Loucy (cell line): ENCODE measurements at regions not wholly inside any gene's neighbourhood (a gene's known extent, or its start where the extent isn't known, plus 50 kb on each side); places are given as distances from the start of the nearest gene placed in this dataset.

Experiments used
- H2AFZ ChIP-seq: fragments of 200-600 bp; sonication (generic); 2 replicates; pipeline ENCODE4 v1.6.0; 2016; ENCODE audit warnings: antibody characterized with exemption, mild to moderate bottlenecking, low read length, moderate library complexity
- H3F3A ChIP-seq: fragments of 200-600 bp; 2 replicates; pipeline ENCODE4 v1.6.0; 2016; ENCODE audit warnings: antibody characterized with exemption, low read depth, mild to moderate bottlenecking
- H3K27me3 ChIP-seq: fragments of 200-600 bp; sonication (generic); 2 replicates; pipeline ENCODE4 v1.6.1; 2014; ENCODE audit warnings: low read length, mild to moderate bottlenecking; ENCODE audit not compliant: insufficient read depth, poor library complexity, severe bottlenecking
- H3K36me3 ChIP-seq: fragments of 200-600 bp; sonication (generic); 2 replicates; pipeline ENCODE4 v1.6.1; 2016; ENCODE audit warnings: low read length; ENCODE audit not compliant: insufficient read depth
- H3K4me1 ChIP-seq: fragments of 200-600 bp; sonication (generic); 2 replicates; pipeline ENCODE4 v1.5.1; 2014; ENCODE audit warnings: low read length, mild to moderate bottlenecking; ENCODE audit not compliant: insufficient read depth, poor library complexity, severe bottlenecking
- H3K4me2 ChIP-seq: fragments of 200-600 bp; sonication (generic); 2 replicates; pipeline ENCODE4 v1.6.0; 2014; ENCODE audit warnings: antibody characterized with exemption, low read length, low read depth, mild to moderate bottlenecking; ENCODE audit not compliant: poor library complexity, severe bottlenecking
- H3K4me3 ChIP-seq: fragments of 200-600 bp; sonication (generic); 2 replicates; pipeline ENCODE4 v1.5.1; 2014; ENCODE audit warnings: low read length, mild to moderate bottlenecking, mixed read lengths; ENCODE audit not compliant: poor library complexity, severe bottlenecking
- H3K79me2 ChIP-seq: fragments of 200-600 bp; sonication (generic); 2 replicates; pipeline ENCODE4 v1.6.1; 2014; ENCODE audit warnings: low read length; ENCODE audit not compliant: insufficient read depth
- H3K9ac ChIP-seq: fragments of 200-600 bp; sonication (generic); 2 replicates; pipeline ENCODE4 v1.6.0; 2014; ENCODE audit warnings: mild to moderate bottlenecking, low read depth, low read length, moderate library complexity; ENCODE audit not compliant: poor library complexity, severe bottlenecking
- H3K9me2 ChIP-seq: fragments of 200-600 bp; sonication (generic); replicated peaks from 2 replicates; pipeline ENCODE4 v1.6.1; 2016; ENCODE audit warnings: low read depth, low read length, mixed read lengths
- H3K9me3 ChIP-seq: fragments of 200-600 bp; sonication (generic); 2 replicates; pipeline ENCODE4 v1.6.1; 2014; ENCODE audit warnings: mild to moderate bottlenecking, antibody characterized with exemption, low read length, low read depth; ENCODE audit not compliant: insufficient read depth
- H4K20me1 ChIP-seq: fragments of 200-600 bp; sonication (generic); 2 replicates; pipeline ENCODE4 v1.6.0; 2014; ENCODE audit warnings: antibody characterized with exemption, low read length, mild to moderate bottlenecking; ENCODE audit not compliant: insufficient read depth, poor library complexity, severe bottlenecking
- CTCF ChIP-seq: fragments of 200-600 bp; sonication (generic); conservative IDR thresholded peaks from 2 replicates; pipeline ENCODE4 v1.5.1; 2014; ENCODE audit warnings: mild to moderate bottlenecking, antibody characterized with exemption, low read length
- EZH2phosphoT487 ChIP-seq: fragments of 200-600 bp; IDR thresholded peaks from 2 replicates; pipeline ENCODE4 v1.6.1; 2018; ENCODE audit warnings: antibody characterized with exemption, mild to moderate bottlenecking, moderate library complexity, borderline replicate concordance

GRCh38 chr14:35211067-35211466, 81.1 kb upstream of the PSMA6 start:
- no peaks in the 10 kb centered on the region for H4K20me1 ChIP-seq
- H3K79me2 ChIP-seq, result no peaks in the 10 kb centered on the region
- no peak overlapping the region for H3K9ac ChIP-seq
- no peak overlapping the region for H3K4me3 ChIP-seq
- no peaks in the 10 kb centered on the region for H3K27me3 ChIP-seq
- no peak overlapping the region for H2AFZ ChIP-seq
- 0 out of 2 replicates have a peak, but pooled peaks cover 3% of the 10 kb centered on the region for H3K36me3 ChIP-seq
- no peak for TF ChIP-seq CTCF
- no peak for TF ChIP-seq EZH2phosphoT487
- H3K4me1 ChIP-seq, result peaks cover 9% of the 10 kb centered on the region
- no peaks in the 10 kb centered on the region for H3K9me2 ChIP-seq
- no peaks in the 10 kb centered on the region for H3K9me3 ChIP-seq
- H3K4me2 ChIP-seq, result no peak overlapping the region
- H3F3A ChIP-seq, result no peaks in the 10 kb centered on the region

- Histone ChIP-seq H3K9me2 (no peaks in the 10 kb centered on the region), H4K20me1 (no peaks in the 10 kb centered on the region), H3K27me3 (no peaks in the 10 kb centered on the region), H2AFZ (no peak overlapping the region), H3K4me3 (no peak overlapping the region), H3K4me1 (peaks cover 9% of the 10 kb centered on the region), H3K79me2 (no peaks in the 10 kb centered on the region), H3K9ac (no peak overlapping the region), H3F3A (no peaks in the 10 kb centered on the region), H3K36me3 (no peaks in the 10 kb centered on the region), H3K4me2 (no peak overlapping the region), H3K9me3 (no peaks in the 10 kb centered on the region)
- no peak for TF ChIP-seq CTCF
These were observed 79.6 kb upstream of the PSMA6 start for GRCh38 chr14:35212471-35213142.

GRCh38 chr14:35213143-35213788, 78.9 kb upstream of the PSMA6 start:
- Histone ChIP-seq H3K36me3 (no peaks in the 10 kb centered on the region), H3K9ac (no peak overlapping the region), H2AFZ (no peak overlapping the region), H4K20me1 (no peaks in the 10 kb centered on the region), H3K4me1 (peaks cover 9% of the 10 kb centered on the region), H3K9me3 (no peaks in the 10 kb centered on the region), H3K27me3 (no peaks in the 10 kb centered on the region), H3K9me2 (no peaks in the 10 kb centered on the region), H3F3A (no peaks in the 10 kb centered on the region), H3K79me2 (no peaks in the 10 kb centered on the region), H3K4me2 (no peak overlapping the region), H3K4me3 (no peak overlapping the region)
- no peak for TF ChIP-seq CTCF
- TF ChIP-seq EZH2phosphoT487, result no peak
